HPDE6-E6E7 (cell line): ENCODE measurements at regions not wholly inside any gene's neighbourhood (a gene's known extent, or its start where the extent isn't known, plus 50 kb on each side); places are given as distances from the start of the nearest gene placed in this dataset.
"Not testable (repeated sequence)": the region's sequence is repeated elsewhere in the genome, so short reads cannot be mapped to it uniquely, and the experiment has no call there.

ENCODE experiments used
- DNase-seq: peaks from one replicate; pipeline ENCODE4 v3.0.0; 2011; ENCODE audit warnings: missing footprints; ENCODE audit errors: extremely low spot score

DNA sequence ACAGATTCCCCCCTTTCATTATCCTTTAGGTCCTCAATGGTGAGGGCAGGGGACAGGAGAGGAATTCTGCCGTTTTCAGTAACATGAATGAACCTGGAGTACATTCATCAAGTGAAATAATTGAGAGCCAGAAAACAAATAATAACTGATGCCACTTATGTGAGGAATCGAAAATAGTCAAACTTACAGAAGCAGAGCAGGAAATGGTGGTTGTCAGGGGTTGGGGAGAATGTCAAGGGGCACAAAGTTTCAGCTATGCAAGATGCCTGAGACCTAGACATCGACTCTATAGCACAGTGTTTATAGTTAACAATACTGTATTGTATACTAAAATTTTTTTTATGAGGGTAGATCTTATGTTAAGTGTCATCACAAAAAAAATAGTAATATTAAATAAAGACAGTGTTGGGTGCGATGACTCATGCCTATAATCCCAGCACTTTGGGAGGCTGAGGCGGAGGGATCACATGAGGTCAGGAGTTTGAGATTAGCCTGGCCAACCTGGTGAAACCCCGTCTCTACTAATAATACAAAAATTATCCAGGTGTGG lies 1219.8 kb downstream of the GATA3 start:
- DNase-seq = no peak

DNA sequence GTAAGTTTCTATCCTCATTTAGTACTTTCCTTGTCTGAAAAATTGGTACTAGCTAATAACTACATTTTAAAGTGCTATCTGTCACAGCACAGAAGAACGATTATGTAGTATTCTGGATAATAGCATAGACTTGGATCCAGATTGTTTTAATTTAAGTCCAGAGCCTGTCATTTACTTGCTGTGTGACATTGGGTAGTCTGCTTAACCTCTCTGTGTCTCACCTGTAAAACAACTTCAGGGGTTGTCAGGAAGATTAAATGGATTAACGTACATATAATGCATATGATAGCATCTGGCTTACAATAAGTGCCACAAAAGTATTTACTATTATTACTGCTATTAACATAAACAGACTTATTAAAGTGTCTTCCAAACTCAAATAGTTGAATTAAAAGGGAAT lies 1221.4 kb downstream of the GATA3 start:
- no peak for DNase-seq

DNA sequence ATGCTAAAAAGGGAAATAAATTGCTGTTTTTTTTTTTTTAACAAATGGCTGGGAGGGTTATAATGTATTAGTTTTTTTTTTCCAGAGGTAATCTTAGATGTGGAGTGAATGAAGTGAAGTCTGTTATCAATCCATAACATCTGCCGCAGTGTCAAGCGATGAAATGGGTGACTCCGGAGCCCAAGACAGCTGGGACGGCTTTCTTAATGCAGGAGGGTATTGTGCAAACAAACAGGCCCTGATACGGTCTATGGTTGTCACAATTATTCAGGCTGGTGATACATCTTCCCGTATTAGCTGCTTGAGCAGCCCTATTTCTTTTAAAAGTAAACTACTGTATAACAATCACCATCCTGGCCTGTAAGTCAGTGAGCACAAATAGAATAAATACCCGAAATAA lies 1231.2 kb downstream of the GATA3 start:
- DNase-seq = no peak

DNA sequence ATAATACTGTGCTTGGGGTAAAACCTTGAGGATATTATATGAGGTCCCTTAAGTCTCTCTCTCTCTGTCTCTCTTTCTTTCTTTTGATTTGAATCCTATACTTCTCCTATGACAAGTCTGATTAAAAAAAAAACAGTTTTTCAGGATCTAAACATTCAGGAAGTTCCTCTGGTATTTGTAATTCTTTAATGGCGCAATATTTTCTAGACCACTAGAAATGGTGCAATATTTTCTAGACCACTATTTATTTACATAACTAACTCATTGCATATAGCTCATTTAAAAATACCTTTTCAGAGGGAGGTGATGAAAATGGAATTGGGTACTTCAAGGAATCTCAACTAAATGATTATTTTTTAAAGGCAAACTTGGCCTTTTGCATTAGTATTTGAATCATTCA lies 1235.3 kb downstream of the GATA3 start:
- no peak for DNase-seq

DNA sequence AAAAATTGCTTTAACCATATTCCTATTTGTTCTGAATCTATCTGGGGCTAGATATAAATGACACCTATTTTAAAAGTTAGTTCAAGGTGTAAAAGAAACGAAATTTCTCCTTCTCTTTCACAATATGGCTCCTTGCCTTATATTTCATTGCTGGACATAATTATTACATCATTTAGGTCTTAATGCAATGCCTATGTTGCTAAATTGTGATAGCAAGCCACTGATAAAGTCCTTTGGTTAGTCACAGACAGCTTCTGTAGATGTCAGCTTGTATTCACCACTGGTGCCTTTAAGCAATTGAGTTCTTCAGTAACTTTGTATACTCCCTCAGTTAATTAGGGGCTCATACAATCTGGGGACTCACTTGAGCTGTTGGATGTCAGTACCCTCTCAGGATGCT lies 1236.6 kb downstream of the GATA3 start:
- DNase-seq = no peak

DNA sequence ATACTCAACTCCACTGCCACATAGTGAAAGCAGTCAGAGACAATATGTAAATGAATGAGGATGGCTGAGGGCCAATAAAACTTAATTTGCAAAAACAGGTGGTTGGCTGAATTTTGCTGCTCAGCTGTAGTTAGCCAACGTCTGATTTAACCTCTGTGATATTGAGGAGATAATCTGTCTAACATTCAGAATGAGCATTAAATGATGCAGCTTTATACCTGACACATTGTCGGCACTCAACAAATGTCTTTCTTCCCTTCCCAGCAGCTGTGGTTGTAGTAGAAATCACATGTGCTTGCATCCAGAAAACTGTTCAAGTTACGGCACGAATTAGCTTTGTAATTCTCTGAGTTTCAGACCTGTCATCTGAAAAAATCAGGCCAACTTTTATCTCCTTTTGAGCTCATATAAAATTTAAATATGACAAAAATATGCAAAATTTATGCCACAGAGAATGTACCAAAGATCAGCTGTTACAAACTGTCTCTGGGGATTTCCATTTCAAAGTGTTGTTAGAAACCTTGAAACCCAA lies 1239.7 kb downstream of the GATA3 start:
- DNase-seq = no peak

DNA sequence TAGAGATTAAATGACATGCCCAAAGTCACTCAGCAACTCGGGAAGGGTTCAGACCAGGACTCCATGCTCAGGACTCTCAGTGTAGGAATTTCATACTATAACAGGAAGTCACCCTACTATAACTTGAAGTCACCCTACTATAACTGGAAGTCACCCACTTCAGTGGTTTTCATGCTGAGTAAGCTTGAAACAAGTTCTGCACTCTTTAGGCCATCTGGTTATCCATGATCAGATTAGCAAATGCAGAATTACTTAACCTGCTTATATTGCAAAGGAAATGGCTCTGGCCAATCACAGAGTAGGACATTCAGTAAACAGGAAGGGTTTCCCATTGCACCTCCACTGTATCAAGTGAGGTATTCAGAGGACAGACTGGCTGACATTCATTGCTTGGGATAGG lies 1240.4 kb downstream of the GATA3 start:
- DNase-seq = no peak

DNA sequence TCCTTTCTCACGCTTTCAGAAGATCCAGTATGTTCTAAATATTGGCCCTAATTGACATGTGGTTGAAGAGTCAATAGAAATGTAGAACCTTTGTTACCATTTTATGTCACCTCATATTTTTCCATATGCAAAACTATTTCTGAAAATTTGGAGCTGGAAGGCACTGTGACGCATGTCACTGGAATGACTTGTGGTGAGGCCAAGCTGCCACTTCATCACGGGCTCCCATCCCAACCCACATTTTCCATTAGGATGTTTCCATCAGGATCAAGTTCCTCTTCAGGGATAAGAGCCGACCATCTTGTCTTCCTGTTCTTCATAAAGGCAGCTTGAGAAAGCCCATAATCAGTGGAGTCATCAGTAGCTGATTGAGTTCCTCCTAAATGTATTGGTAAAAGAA lies 1241.7 kb downstream of the GATA3 start:
- DNase-seq = no peak

DNA sequence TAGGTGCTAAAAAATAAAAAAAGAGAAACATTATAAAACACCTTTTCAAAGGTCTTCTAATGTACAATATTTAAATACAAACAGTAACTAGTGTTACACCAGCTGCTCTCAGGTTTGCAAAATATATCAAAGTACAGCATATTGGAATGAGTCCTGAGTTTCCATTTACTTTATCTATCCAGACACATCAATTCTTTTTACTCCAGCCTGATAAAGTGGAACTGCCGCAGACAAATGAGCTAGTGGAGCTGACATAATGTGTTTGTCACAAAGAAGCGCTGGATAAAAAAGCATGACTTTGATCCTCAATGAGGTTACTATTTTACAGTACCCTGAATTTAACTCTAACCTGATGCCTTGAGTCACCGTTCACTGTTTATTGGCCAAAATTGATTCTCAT lies 1243.1 kb downstream of the GATA3 start:
- no peak for DNase-seq

DNA sequence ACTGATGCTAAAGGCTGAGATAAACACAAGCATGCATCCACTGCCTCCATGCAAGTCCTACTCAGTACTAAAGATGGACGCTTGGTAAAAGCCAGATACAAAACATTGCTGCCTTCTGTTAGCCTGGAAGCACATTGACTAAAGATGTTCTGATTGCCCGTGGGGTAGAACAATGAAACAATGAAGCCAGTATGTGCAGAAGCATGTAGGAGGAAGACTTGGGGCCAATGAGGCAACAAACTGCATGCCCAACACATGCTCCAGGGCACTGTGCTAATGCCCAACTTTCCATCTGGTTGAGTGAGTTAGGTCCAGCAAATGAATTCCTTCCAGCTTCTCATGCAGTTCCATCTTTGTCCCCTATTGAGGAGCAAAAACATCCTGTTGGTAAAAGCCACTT lies 1245.5 kb downstream of the GATA3 start:
- DNase-seq = no peak

DNA sequence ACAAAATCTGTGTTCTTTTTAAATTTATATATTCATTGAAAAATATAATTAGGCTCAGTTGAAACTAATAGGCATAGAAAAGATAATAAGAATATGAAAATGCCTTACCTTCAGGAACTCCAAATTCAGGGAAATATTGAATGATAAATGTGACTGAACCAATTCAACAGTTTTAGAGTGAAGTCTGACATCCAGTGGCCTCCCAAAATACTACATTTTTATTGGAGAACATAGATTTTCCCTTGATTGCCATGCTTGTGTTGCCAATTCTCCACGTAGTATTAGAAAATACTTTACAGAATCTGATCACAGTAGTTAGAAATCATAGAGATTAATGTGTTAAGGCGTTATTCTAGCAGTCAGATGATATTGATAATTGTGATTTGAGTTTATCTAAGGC lies 1246.7 kb downstream of the GATA3 start:
- DNase-seq = no peak

DNA sequence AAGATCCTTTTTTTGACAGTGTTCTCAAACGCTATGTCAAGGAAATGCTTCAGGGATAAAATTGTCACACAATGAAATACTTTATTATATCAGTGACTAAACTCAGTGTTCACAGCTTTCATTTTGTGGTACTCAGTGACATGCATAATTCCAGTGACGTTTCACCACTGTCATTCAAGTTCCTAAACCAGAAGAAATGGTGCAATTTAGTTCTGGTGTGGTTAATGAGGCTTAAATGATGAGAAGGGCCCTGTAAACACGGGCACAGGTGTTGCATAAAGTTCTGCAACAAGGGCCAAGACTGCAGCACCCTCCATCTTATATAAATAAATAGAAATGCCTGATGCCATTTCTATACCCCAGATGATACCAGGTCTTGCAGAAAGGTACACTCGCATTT lies 1247.1 kb downstream of the GATA3 start:
- no peak for DNase-seq

DNA sequence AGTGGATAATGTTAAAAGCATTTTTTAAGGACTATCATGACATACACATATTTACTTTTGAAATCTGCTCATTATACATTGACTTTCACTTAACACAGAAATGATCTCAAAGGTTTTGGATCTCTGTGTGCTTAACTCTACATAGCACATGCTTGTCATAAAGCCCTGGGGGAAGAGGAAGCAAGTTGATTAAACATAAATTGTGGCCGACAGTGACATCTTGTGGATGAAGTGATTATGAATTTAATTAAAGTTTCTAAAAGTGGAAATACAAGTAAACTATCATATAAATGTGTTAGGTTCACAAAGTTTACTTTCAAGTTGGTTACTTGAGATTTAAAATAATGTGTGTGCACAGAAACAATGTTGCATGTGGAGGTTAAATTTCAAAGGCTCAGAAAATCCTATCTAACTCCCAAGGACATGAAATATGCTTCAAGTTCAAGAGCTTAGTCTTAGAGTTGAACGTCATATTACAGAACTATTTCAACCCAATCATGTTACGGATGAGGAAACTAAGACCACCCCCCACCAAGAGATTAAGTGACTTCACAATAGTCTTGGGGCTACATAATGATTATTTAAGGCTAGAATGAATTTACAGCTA lies 1247.8 kb downstream of the GATA3 start:
- DNase-seq = peak; percentile 2

DNA sequence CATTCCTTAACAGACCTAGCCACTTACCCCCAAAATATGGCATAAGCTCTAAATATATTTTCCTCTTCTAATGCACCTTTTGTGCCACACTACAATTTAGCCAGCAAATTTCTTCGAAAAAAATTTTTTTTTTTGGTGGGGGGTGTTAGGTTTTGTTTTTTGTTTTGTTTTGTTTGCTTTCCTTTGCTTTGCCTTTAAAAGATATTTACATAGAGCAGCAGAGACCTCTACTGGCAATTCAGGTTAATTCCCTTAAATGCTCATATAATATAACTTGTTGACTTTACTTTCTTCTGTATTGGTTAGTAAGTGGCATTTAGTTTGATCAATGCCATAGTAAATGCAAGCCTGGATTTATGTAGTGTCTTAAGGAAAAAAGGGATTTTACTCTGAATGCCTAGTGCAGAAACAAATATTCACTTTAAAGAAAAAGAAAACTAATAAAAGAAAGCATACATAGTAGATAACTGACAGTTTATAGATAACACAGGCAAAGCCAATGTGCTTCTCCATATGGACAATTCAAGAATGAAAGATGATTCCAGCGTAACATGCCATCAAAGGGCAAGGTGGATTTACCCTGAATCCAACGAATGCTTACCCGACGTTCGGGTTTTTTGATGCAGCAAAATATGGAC lies 1250.6 kb downstream of the GATA3 start:
- no peak for DNase-seq

DNA sequence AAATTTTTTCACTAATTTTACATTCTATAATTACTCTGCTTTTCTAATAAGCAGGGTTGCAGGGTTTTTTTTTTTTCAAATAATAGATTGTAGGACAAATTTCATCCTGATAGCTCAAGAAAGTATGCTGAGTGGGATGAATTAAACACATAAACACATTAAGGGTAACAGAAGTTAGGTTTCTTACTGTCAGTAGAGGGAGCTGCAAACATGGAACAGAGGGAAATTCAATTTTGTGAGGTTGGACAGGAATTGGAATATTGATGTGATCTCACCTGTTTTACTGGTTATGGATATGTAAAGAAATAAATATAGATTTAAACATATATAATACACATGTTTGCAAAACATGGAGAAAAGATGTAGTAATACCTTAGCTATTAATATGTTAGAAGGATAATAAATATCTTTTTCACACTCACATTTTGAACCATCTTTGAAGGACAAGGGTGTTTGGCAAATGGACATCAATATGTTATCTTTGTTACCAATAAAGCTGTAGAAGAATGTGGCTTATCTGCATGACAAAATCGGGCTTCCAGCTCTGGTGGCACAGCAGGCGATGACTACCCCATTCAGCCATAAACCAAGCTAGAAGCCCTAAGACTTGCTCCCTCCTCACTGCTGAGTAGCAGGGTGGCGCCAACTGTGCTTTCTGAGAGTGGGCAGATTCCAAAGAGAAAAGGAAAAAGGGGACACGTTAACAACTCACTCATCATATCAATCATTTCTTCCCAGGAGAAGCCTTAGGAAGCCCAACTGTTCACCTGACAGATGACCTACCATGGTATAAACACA lies 1257.4 kb downstream of the GATA3 start:
- no peak for DNase-seq

DNA sequence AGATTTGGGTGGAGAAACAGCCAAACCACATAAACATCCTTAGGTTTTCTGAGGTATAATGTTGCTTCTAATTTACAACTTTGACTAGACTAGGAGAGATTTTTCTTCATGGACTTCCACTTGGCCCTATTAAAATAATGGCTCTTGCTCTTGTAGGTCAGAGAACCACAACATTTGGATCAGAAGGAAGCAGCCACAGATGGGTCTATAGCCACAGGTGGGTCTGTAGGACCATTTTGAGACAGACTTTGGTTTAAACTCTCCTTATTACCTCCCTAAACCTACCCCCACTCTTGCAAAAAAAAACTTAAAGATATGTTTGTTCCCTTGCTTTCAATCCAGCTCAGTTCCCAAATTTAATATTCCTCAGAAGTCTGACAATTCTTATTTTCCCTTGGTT lies 1260.8 kb downstream of the GATA3 start:
- DNase-seq = no peak

DNA sequence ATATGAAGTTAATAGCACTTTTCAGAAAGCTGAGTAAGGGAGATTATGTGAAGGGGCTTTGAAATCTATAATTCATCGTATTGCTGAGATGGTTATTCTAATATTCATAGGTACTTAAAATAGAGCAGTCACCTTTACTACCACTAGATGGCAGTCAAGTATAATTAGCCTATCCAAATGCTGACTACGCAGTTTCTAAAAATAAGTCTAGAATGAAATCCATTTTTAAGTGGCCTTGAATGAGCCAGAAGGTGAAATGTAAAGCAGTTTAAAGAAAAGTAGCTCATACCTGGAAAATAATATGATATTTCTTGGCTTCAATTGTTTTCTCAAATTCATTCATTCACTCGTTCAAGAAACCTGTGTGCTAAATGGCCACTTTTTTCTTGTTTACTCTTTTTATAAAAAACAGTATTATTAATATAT lies 1277.1 kb downstream of the GATA3 start:
- peak; percentile 1 for DNase-seq

DNA sequence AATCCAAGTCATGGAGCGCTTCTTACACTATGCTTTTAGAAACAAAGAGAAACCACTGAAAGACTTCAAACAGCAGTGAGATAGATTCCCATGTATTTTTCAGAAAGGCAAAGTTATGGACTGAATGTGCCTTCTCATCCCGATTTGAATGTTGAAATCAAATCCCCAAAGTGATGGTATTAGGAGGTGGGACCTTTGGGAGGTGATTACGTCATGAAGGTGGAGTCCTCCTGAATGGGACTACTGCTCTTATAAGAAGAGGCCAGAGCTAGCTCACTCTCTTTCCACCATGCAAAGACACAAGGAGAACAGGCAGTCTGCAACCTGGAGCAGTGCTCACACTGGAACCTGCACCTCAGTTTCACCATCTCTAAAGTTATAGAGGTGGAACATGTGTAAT lies 1279.8 kb downstream of the GATA3 start:
- DNase-seq = no peak

DNA sequence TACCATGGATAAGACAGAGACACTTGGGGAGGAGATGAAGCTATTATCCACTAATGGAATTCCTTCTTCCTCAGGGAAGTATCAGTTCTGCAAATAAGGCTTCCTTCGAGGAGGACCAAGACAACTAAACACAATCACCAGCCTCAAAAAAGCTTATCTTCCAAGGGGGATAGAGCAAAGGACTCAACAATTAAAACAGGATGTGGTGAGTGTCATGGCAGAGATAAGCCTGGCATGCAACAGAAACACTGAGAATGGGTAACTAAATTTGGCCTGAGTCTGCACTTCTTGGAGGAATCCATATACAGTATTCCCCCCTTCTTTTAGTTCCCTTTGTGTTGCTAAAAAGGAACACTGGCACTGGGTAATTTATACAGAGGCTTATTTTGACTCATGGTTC lies 1285.2 kb downstream of the GATA3 start:
- DNase-seq = no peak

DNA sequence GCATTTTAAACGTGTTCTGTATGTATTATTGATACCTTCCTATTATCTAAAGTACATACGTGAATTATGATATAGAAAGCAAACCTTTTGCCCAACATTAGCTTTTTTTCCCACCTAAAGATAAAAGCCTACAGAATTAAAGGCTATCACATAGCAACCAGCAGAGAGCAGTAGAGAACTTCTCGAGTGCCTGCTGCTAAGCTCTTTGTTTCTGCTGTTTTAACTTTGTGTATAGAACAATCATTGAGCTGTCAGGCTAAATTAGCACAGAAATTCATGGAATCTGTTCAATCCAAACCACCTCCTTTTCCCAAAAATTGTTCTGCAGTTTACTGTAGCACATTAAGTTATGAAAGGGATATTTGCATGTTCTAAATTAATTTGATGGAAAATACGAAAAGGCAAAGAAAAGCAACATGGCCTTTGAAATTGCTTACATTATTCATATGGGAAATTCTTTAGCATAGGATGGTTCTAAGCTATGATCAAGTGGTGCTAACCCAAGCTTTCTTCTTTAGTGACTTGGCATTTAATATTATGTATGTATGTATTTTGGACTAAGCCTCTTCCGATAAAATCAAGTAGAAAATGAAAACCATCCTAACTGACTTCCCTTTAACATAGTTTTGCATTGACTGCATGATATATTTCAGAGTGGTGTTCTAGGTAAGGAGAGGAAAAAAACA lies 1288.5 kb downstream of the GATA3 start:
- peak; percentile 3 for DNase-seq

DNA sequence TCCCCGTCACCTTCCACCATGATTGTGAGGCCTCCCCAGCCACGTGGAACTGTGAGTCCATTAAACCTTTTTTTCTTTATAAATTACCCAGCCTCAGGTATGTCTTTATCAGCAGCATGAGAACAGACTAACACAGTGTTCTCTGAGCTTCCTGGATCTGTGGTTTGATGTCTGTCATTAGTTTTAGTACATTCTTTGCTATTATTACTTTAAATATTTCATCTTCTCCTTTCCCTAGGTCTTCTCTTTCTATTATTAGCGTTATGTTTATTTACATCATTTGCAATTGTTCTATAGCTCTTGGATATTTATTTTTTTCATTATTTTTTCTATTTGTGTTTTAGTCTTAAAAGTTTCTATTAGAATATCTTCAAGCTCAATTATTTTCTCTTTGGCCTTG lies 1293.4 kb downstream of the GATA3 start:
- not testable (repeated sequence) for DNase-seq

DNA sequence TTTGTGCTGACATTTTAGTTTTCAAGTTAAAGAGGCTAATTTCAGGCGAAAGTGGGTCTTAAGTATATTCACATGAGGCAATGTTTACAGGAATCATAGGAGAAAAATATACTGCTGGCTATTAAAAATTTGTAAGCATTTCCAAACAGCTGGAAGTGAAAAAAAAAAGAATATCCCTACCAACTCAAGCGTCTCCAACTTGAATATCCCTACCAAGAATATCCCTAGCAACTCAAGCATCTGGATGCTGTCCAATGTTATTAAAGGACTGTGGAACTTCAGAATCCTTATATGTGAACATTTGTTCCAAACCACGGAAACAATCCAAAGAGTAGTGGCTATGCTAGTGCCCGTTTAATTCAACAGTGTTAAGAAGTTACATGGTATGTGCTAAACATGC lies 1303.0 kb downstream of the GATA3 start:
- no peak for DNase-seq
